ENCODE measurements at regions not wholly inside any gene's neighbourhood (a gene's known extent, or its start where the extent isn't known, plus 50 kb on each side); places are given as distances from the start of the nearest gene placed in this dataset.

DNA sequence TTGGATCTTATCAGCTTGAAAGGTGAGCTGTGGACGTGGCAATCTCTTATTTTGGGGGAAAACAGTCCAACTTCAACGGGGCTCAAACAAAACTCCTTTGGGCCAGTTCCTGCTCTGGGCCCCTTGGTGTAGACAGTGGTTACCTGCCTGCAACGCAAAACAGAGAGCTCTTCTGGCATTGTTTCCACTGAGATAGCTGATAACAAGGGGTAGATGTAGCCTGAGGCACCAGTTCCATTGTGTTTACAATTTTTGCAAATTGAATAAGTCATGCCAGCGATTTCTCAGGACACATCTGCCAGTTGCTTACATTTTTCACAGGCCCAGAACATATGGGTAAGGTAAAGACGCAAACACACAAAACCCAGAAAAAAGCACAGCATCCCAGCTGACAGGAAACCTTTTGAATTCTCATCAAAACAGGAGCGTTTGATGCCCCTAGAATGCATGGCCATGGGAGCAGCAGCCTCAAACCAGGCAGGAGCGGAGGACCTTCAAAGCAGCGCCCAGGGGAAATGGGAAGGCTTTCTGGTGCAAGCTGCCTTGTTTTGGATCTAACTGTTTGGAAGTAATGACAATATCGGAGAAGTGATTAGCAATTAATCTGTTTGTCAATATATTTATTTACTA, 259.7 kb downstream of the AACS start:
- no peak overlapping the region for H3K4me3 ChIP-seq (replicated peaks in 1 of 2; ENCODE audit: low read depth in 2 of 2, low read length in 2 of 2)
- no peak for DNase-seq (ENCODE audit: low read depth in 2 of 2)

DNA sequence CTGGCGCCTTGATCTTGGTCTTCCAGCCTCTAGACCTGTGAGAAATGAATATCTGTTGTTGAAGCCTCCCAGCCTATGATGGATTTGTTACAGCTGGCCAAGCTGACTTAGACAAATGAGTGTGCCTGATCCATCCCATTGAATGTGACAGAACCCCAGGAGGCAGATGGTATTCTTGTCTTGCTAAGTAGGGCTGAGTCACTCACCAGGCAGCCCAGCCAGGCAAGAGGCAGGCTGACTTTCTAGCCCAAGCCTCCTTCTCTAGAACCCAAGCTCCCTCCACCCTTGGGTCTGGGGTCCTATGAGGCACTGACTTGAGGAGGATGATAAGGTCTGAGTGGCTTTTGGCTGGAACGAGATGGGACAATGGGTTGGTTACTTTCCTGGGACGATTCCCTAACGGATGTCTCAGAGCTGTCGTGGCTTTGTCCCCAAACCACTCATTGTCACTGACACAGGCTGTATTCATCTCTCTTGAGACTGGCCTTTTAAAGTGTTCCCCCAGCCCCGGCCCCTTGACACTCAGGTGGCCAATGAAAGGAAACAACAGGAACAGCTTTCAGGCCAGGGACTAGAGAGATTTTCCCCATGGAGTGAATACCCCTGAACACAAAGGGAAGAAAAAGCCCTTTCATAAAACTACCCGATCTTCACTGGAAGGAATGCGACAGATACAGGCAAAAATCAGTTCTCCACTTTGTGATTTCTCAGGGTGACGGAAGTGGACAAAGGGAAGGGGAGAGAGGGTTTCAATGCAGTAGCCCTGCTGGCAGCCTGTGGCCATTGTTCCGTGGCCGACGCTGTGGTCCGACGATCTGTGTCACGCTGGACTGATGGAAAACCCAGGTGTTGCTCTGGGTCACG, 264.2 kb downstream of the AACS start:
- peak in 1 of 2 donors; percentile 4 for DNase-seq (ENCODE audit: low read depth in 2 of 2)
- TF ChIP-seq, protein P1, sequence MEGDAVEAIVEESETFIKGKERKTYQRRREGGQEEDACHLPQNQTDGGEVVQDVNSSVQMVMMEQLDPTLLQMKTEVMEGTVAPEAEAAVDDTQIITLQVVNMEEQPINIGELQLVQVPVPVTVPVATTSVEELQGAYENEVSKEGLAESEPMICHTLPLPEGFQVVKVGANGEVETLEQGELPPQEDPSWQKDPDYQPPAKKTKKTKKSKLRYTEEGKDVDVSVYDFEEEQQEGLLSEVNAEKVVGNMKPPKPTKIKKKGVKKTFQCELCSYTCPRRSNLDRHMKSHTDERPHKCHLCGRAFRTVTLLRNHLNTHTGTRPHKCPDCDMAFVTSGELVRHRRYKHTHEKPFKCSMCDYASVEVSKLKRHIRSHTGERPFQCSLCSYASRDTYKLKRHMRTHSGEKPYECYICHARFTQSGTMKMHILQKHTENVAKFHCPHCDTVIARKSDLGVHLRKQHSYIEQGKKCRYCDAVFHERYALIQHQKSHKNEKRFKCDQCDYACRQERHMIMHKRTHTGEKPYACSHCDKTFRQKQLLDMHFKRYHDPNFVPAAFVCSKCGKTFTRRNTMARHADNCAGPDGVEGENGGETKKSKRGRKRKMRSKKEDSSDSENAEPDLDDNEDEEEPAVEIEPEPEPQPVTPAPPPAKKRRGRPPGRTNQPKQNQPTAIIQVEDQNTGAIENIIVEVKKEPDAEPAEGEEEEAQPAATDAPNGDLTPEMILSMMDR (IDR thresholded peaks at IDR 0.05; ENCODE audit: low read depth, low read length): no peak
- H3K4me3 ChIP-seq (replicated peaks in 1 of 2; ENCODE audit: low read depth in 2 of 2, low read length in 2 of 2): no peak overlapping the region

More for the DNA sequence above, 259.7 kb downstream of the AACS start:
- TF ChIP-seq, protein P1 (IDR thresholded peaks at IDR 0.05; ENCODE audit: low read depth, low read length): no peak

DNA sequence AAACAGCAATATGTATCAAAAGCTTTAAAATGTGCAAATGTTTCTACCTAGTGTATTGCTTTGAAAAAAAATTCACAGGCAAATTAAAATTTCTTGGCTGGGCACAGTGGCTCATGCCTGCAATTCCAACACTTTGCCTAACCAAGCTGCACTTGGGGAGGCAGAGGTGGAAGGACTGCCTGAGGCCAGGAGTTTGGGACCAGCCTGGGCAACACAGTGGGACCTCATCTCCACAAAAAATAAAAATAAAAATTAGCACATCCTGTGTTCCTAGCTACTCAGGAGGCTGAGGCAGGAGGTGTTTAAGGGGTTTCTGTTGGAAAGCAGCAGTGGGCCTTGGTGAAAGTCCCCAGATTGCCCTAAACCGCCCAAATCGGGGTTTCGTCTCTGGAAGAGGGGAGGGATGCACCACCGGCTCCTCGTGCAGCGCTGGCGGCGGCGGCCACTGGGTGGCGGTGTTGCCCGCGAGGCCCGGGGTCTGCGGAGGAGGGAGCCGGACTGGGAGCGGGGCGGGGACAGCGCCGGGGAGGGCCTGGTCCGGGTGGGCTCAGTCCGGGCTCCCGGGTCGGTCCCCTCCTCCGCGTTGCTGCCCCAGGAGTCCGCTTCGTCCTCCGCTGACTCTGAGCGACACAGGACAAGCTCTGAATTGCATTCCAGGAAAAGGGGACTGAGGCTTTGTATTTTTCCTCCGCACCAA, 265.6 kb downstream of the AACS start:
- H3K4me3 ChIP-seq (replicated peaks in 1 of 2; ENCODE audit: low read depth in 2 of 2, low read length in 2 of 2): peak overlapping the region; percentile 6 to 45
- TF ChIP-seq, protein P1 (IDR thresholded peaks at IDR 0.05; ENCODE audit: low read depth, low read length): peak; percentile 74
- peak; percentile 34 to 37 for DNase-seq (ENCODE audit: low read depth in 2 of 2)

DNA sequence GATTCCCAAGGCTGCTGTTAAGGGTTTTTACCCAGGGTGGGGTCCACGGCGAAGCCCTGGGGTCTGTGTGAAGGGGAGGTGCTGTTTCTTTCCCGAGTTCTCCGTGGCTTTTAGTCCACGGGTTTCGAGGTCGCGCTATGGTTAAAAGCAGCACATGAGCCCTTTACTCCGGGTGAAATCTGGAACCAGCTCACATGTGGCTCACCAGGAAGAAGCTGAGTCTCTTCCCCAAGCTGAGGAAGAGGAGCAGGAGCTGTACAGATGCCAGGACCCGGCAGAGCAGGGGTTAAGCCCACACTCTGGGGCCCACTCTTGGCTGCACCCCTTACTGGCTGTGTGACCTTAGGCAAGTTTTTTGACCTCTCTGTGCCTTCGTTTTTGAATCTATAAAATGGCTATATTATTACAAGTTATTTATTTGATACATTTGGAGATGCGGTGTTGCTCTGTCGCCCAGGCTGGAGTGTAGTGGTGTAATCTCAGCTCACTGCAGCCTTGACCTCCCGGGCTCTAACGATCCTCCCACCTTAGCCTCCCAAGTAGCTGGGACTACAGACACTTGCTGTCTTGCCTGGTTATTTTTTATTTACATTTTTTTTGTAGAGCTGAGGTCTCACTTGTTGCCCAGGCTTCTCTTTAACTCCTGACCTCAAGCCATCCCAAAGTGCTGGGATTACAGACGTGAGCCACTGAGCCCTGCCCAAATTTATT, 266.3 kb downstream of the AACS start:
- DNase-seq (ENCODE audit: low read depth in 2 of 2): peak in 1 of 2 donors; percentile 8
- TF ChIP-seq, protein P1 (IDR thresholded peaks at IDR 0.05; ENCODE audit: low read depth, low read length): no peak
- H3K4me3 ChIP-seq (replicated peaks in 1 of 2; ENCODE audit: low read depth in 2 of 2, low read length in 2 of 2): peak overlapping the region; percentile 6 to 45

DNA sequence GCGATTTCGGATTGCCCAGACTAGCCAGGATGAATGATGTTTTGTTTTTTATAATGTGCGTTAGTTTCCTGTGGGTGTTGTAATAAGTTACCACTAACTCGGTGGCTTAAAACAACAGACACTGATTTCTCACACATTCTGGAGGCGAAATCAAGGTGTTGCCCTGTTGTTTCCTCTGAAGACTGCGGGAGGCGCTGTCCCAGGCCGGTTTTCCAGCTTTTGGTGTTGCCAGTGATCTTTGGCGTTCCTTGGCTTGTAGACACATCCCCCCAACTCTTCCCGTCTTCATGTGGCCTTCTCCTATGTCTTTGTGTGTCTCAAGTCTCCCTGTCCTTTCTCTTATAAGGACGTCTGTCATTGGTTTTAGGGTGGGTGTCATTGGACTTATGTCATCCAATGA, 267.7 kb downstream of the AACS start:
- H3K4me3 ChIP-seq (replicated peaks in 1 of 2; ENCODE audit: low read depth in 2 of 2, low read length in 2 of 2): no peak overlapping the region
- DNase-seq (ENCODE audit: low read depth in 2 of 2): no peak
- TF ChIP-seq, protein P1 (IDR thresholded peaks at IDR 0.05; ENCODE audit: low read depth, low read length): no peak

DNA sequence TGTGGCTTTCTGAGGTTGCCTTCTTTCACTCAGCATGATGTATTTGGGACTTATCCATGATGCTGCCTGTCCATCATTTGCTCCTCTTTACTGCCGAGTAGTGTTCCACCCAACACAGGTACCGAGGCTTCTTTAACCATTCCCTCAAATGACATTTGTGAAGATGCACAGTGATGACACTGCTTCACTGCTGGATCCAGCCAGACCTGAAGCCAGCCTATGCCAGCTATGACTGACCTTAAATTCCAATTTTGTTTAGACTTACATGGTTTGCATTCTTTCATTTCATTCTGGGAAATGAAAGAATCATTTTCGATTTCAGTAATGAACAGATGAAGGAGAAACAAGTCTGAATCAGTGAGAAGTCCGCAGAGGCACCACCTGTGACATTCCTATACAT, 271.0 kb downstream of the AACS start:
- TF ChIP-seq, protein P1 (IDR thresholded peaks at IDR 0.05; ENCODE audit: low read depth, low read length): no peak
- DNase-seq (ENCODE audit: low read depth in 2 of 2): no peak
- H3K4me3 ChIP-seq (replicated peaks in 1 of 2; ENCODE audit: low read depth in 2 of 2, low read length in 2 of 2): no peak overlapping the region

Data from cardiac fibroblast (primary cell).